Breast epithelium (tissue), 3 donors: ENCODE measurements at regions not wholly inside any gene's neighbourhood (a gene's known extent, or its start where the extent isn't known, plus 50 kb on each side); places are given as distances from the start of the nearest gene placed in this dataset.

Experiments
- POLR2A ChIP-seq: fragments of 450-650 bp; IDR thresholded peaks from one replicate; pipeline ENCODE4 v1.6.1; 2016; ENCODE audit warnings: antibody characterized with exemption, mild to moderate bottlenecking, moderate library complexity
- TF ChIP-seq, protein P1 (sequence below), 3 donors: fragments of 450-650 bp; IDR thresholded peaks; one replicate each; pipeline ENCODE4 v1.5.1; 2016 to 2017; ENCODE audit warnings: antibody characterized with exemption in 3 of 3, mild to moderate bottlenecking in 3 of 3, moderate library complexity in 3 of 3

DNA sequence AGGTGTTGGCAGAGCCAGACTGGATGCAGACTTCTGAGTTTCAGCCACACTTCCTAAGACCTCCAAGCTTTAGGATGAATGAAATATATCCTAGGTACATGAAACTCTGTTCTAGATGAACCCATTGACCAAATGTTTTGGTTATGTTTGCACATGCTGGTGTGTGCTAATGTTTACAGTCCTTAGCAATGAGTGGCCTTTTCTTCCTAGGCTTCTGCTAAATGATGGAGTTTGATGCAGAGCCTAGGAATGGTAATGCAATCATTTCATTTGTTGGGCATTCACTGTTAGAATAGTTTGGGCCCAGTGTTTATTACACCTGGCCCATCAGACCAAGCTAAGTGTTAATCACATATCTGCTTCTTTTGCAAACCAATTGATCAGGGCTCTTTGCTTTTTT is 464.7 kb downstream of the MEIS1 start:
- TF ChIP-seq, protein P1, sequence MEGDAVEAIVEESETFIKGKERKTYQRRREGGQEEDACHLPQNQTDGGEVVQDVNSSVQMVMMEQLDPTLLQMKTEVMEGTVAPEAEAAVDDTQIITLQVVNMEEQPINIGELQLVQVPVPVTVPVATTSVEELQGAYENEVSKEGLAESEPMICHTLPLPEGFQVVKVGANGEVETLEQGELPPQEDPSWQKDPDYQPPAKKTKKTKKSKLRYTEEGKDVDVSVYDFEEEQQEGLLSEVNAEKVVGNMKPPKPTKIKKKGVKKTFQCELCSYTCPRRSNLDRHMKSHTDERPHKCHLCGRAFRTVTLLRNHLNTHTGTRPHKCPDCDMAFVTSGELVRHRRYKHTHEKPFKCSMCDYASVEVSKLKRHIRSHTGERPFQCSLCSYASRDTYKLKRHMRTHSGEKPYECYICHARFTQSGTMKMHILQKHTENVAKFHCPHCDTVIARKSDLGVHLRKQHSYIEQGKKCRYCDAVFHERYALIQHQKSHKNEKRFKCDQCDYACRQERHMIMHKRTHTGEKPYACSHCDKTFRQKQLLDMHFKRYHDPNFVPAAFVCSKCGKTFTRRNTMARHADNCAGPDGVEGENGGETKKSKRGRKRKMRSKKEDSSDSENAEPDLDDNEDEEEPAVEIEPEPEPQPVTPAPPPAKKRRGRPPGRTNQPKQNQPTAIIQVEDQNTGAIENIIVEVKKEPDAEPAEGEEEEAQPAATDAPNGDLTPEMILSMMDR (IDR thresholded peaks at IDR 0.05): no peak
- no peak for TF ChIP-seq POLR2A
